ENCODE measurements at regions not wholly inside any gene's neighbourhood (a gene's known extent, or its start where the extent isn't known, plus 50 kb on each side); places are given as distances from the start of the nearest gene placed in this dataset.

DNA sequence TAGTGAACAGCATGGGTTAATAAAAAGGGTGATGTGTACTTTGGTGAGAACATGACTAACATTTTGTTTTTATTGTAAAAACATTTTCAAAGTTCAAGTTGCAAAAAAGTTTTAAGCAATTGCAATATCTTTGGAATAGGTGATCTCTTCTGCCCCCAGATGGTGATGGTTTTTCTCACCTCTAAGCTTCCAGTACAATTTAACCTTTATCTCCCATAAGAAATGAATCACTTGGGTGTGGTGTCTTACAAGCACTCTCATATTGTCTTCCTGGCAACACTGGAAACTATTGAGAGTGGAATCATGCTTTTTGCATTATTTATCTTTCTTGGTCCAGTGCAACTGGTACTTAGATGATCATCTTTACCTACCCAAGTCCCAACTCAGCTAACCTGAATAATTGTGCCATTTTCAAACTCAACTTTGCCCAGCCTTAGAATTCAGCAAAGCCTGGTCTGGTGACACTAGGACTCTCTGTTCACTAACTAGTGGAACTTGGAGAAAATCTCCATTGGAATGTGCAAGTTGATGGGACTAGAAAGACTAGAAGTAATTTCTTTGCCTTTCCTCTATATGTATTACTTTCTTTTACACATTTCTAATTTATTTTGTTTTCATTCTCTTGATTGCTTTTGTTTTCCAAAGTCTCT lies 964.7 kb upstream of the ZEB2 start:
- Histone ChIP-seq H3K4me1 (ENCODE audit: control insufficient read depth in 3 of 3, insufficient read depth in 3 of 3, low read length in 3 of 3) (no peaks in the 10 kb centered on the region), H3K4me3 (ENCODE audit: low read length in 3 of 3) (no peak overlapping the region), H3K9me3 (ENCODE audit: control insufficient read depth in 3 of 3, low read length in 3 of 3) (no peaks in the 10 kb centered on the region), H3K36me3 (ENCODE audit: control insufficient read depth in 3 of 3, insufficient read depth in 3 of 3, low read length in 3 of 3) (no peaks in the 10 kb centered on the region), H3K9ac (ENCODE audit: low read depth in 1 of 3, low read length in 3 of 3) (no peak overlapping the region), H3K27me3 (ENCODE audit: control insufficient read depth in 3 of 3, insufficient read depth in 3 of 3, low read length in 3 of 3) (no peaks in the 10 kb centered on the region), H3K27ac (ENCODE audit: low read depth, low read length) (no peak overlapping the region)

DNA sequence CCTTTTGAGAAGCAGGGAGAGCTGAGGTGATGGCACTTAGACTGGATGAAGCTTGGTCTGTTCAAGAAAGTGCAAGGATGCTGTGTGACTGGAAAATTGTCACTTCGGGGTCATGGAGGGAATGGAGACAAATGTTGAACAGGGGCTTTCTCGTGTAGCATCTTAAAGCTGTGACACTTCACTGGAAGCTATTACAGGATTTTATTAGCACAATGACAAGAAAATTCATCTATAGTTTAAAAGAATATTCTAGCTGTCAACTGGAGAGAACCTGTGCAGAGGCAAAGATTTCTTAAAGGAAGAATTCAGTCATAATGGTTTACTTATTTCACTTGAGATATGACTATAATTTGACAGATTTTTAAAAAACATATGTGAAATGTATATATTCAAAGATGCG lies 963.9 kb upstream of the ZEB2 start:
- H3K27me3 ChIP-seq (ENCODE audit: control insufficient read depth in 3 of 3, insufficient read depth in 3 of 3, low read length in 3 of 3) = no peaks in the 10 kb centered on the region
- H3K9me3 ChIP-seq (ENCODE audit: control insufficient read depth in 3 of 3, low read length in 3 of 3) = no peaks in the 10 kb centered on the region
- H3K36me3 ChIP-seq (ENCODE audit: control insufficient read depth in 3 of 3, insufficient read depth in 3 of 3, low read length in 3 of 3) = no peaks in the 10 kb centered on the region
- H3K4me1 ChIP-seq (ENCODE audit: control insufficient read depth in 3 of 3, insufficient read depth in 3 of 3, low read length in 3 of 3) = no peaks in the 10 kb centered on the region
- no peak overlapping the region for H3K4me3 ChIP-seq (ENCODE audit: low read length in 3 of 3)
- no peak overlapping the region for H3K9ac ChIP-seq (ENCODE audit: low read depth in 1 of 3, low read length in 3 of 3)
- no peak overlapping the region for H3K27ac ChIP-seq (ENCODE audit: low read depth, low read length)

GRCh38 chr2:145481334-145481922 lies 961.5 kb upstream of the ZEB2 start:
- H3K4me3 ChIP-seq (ENCODE audit: low read length in 3 of 3) = no peak overlapping the region
- no peaks in the 10 kb centered on the region for H3K36me3 ChIP-seq (ENCODE audit: control insufficient read depth in 3 of 3, insufficient read depth in 3 of 3, low read length in 3 of 3)
- H3K27me3 ChIP-seq (ENCODE audit: control insufficient read depth in 3 of 3, insufficient read depth in 3 of 3, low read length in 3 of 3) = no peaks in the 10 kb centered on the region
- no peaks in the 10 kb centered on the region for H3K4me1 ChIP-seq (ENCODE audit: control insufficient read depth in 3 of 3, insufficient read depth in 3 of 3, low read length in 3 of 3)
- H3K27ac ChIP-seq (ENCODE audit: low read depth, low read length) = no peak overlapping the region
- H3K9ac ChIP-seq (ENCODE audit: low read depth in 1 of 3, low read length in 3 of 3) = no peak overlapping the region
- H3K9me3 ChIP-seq (ENCODE audit: control insufficient read depth in 3 of 3, low read length in 3 of 3) = no peaks in the 10 kb centered on the region

- Histone ChIP-seq H3K4me1 (ENCODE audit: control insufficient read depth in 3 of 3, insufficient read depth in 3 of 3, low read length in 3 of 3) (no peaks in the 10 kb centered on the region), H3K9ac (ENCODE audit: low read depth in 1 of 3, low read length in 3 of 3) (no peak overlapping the region), H3K27me3 (ENCODE audit: control insufficient read depth in 3 of 3, insufficient read depth in 3 of 3, low read length in 3 of 3) (no peaks in the 10 kb centered on the region), H3K4me3 (ENCODE audit: low read length in 3 of 3) (no peak overlapping the region), H3K27ac (ENCODE audit: low read depth, low read length) (no peak overlapping the region), H3K36me3 (ENCODE audit: control insufficient read depth in 3 of 3, insufficient read depth in 3 of 3, low read length in 3 of 3) (no peaks in the 10 kb centered on the region), H3K9me3 (ENCODE audit: control insufficient read depth in 3 of 3, low read length in 3 of 3) (peaks cover 0 to 2% (median 0%) of the 10 kb centered on the region in 3 donors)
Measured at GRCh38 chr2:145464866-145465265, 944.9 kb upstream of the ZEB2 start.

DNA sequence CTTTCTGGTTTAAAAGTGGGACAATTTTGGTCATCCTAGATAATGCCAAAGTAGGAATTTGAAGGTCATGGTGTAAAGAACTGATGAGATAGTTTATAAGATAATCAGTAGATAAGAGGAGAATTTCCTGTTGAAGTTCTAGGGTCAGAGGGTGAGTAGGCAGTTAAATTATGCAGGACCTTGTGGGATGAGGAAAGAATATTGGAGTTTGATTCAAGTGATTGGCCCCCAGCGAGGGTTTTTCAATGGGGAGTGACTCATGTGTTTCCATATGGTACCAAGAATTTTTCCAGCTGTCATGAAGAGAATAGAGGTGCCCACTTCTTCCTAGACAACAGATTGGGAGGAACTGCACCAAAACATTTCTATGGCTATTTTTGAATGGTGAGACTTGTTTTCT lies 940.2 kb upstream of the ZEB2 start:
- Histone ChIP-seq H3K4me1 (ENCODE audit: control insufficient read depth in 3 of 3, insufficient read depth in 3 of 3, low read length in 3 of 3) (no peaks in the 10 kb centered on the region), H3K9ac (ENCODE audit: low read depth in 1 of 3, low read length in 3 of 3) (no peak overlapping the region), H3K9me3 (ENCODE audit: control insufficient read depth in 3 of 3, low read length in 3 of 3) (peaks cover 2 to 4% (median 3%) of the 10 kb centered on the region in 3 donors), H3K36me3 (ENCODE audit: control insufficient read depth in 3 of 3, insufficient read depth in 3 of 3, low read length in 3 of 3) (no peaks in the 10 kb centered on the region), H3K27me3 (ENCODE audit: control insufficient read depth in 3 of 3, insufficient read depth in 3 of 3, low read length in 3 of 3) (no peaks in the 10 kb centered on the region), H3K4me3 (ENCODE audit: low read length in 3 of 3) (no peak overlapping the region), H3K27ac (ENCODE audit: low read depth, low read length) (no peak overlapping the region)

GRCh38 chr2:145431181-145431951 lies 911.4 kb upstream of the ZEB2 start:
- no peak overlapping the region for H3K4me3 ChIP-seq (ENCODE audit: low read length in 3 of 3)
- no peaks in the 10 kb centered on the region for H3K9me3 ChIP-seq (ENCODE audit: control insufficient read depth in 3 of 3, low read length in 3 of 3)
- no peak overlapping the region for H3K9ac ChIP-seq (ENCODE audit: low read depth in 1 of 3, low read length in 3 of 3)
- H3K36me3 ChIP-seq (ENCODE audit: control insufficient read depth in 3 of 3, insufficient read depth in 3 of 3, low read length in 3 of 3) = no peaks in the 10 kb centered on the region
- H3K27ac ChIP-seq (ENCODE audit: low read depth, low read length) = no peak overlapping the region
- no peaks in the 10 kb centered on the region for H3K4me1 ChIP-seq (ENCODE audit: control insufficient read depth in 3 of 3, insufficient read depth in 3 of 3, low read length in 3 of 3)
- no peaks in the 10 kb centered on the region for H3K27me3 ChIP-seq (ENCODE audit: control insufficient read depth in 3 of 3, insufficient read depth in 3 of 3, low read length in 3 of 3)

DNA sequence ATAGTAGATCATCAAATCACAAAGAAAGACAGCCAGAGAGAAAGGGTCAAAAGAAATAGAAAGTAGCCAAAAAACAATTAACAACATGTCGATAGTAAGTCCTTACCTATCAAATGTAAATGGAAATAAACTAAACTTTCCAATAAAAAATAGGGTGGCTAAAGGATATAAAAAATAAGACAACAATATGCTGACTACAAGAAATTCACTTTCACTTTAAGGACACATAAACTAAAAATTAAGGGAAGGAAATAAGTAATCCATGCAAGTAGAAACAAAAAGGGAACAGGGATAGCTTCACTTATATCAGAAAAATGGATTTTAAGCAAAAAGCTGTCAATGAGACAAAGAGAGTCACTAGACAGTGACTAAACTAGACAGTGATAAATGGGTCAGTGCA lies 903.9 kb upstream of the ZEB2 start:
- no peak overlapping the region for H3K4me3 ChIP-seq (ENCODE audit: low read length in 3 of 3)
- H3K9me3 ChIP-seq (ENCODE audit: control insufficient read depth in 3 of 3, low read length in 3 of 3) = peaks cover 0 to 2% (median 1%) of the 10 kb centered on the region in 3 donors
- no peaks in the 10 kb centered on the region for H3K4me1 ChIP-seq (ENCODE audit: control insufficient read depth in 3 of 3, insufficient read depth in 3 of 3, low read length in 3 of 3)

GRCh38 chr2:145422576-145422975 lies 902.7 kb upstream of the ZEB2 start:
- Histone ChIP-seq H3K36me3 (ENCODE audit: control insufficient read depth in 3 of 3, insufficient read depth in 3 of 3, low read length in 3 of 3) (no peaks in the 10 kb centered on the region), H3K27ac (ENCODE audit: low read depth, low read length) (no peak overlapping the region), H3K4me3 (ENCODE audit: low read length in 3 of 3) (no peak overlapping the region), H3K9me3 (ENCODE audit: control insufficient read depth in 3 of 3, low read length in 3 of 3) (peaks cover 0 to 2% (median 1%) of the 10 kb centered on the region in 3 donors), H3K27me3 (ENCODE audit: control insufficient read depth in 3 of 3, insufficient read depth in 3 of 3, low read length in 3 of 3) (no peaks in the 10 kb centered on the region), H3K4me1 (ENCODE audit: control insufficient read depth in 3 of 3, insufficient read depth in 3 of 3, low read length in 3 of 3) (no peaks in the 10 kb centered on the region), H3K9ac (ENCODE audit: low read depth in 1 of 3, low read length in 3 of 3) (no peak overlapping the region)

More for the DNA sequence above, 903.9 kb upstream of the ZEB2 start:
- Histone ChIP-seq H3K36me3 (ENCODE audit: control insufficient read depth in 3 of 3, insufficient read depth in 3 of 3, low read length in 3 of 3) (no peaks in the 10 kb centered on the region), H3K9ac (ENCODE audit: low read depth in 1 of 3, low read length in 3 of 3) (no peak overlapping the region), H3K27me3 (ENCODE audit: control insufficient read depth in 3 of 3, insufficient read depth in 3 of 3, low read length in 3 of 3) (no peaks in the 10 kb centered on the region), H3K27ac (ENCODE audit: low read depth, low read length) (no peak overlapping the region)

DNA sequence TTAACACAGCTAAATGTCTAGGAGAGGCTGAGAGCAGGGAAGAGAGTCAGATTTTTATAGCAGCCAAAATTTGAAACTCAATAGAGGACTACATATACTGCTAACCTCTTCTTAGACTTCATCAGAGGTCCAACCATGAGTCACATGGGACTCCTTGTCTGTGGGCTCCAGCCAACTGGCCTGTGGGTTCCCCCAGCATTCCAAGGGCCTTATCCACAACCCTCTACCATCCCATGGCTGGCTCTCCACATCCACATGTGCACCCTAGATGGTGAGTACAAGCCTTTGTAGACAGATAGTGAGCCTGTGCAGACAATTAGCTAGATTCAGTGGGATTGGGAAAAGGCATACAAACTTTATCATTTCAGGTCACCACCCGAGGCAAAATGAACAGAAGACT lies 901.9 kb upstream of the ZEB2 start:
- Histone ChIP-seq H3K4me1 (ENCODE audit: control insufficient read depth in 3 of 3, insufficient read depth in 3 of 3, low read length in 3 of 3) (no peaks in the 10 kb centered on the region), H3K27me3 (ENCODE audit: control insufficient read depth in 3 of 3, insufficient read depth in 3 of 3, low read length in 3 of 3) (no peaks in the 10 kb centered on the region), H3K9me3 (ENCODE audit: control insufficient read depth in 3 of 3, low read length in 3 of 3) (peaks cover 0 to 2% (median 1%) of the 10 kb centered on the region in 3 donors), H3K36me3 (ENCODE audit: control insufficient read depth in 3 of 3, insufficient read depth in 3 of 3, low read length in 3 of 3) (no peaks in the 10 kb centered on the region), H3K4me3 (ENCODE audit: low read length in 3 of 3) (no peak overlapping the region), H3K27ac (ENCODE audit: low read depth, low read length) (no peak overlapping the region), H3K9ac (ENCODE audit: low read depth in 1 of 3, low read length in 3 of 3) (no peak overlapping the region)

- H3K9me3 ChIP-seq (ENCODE audit: control insufficient read depth in 3 of 3, low read length in 3 of 3) = no peaks in the 10 kb centered on the region
- no peaks in the 10 kb centered on the region for H3K27me3 ChIP-seq (ENCODE audit: control insufficient read depth in 3 of 3, insufficient read depth in 3 of 3, low read length in 3 of 3)
- H3K27ac ChIP-seq (ENCODE audit: low read depth, low read length) = no peak overlapping the region
- H3K4me3 ChIP-seq (ENCODE audit: low read length in 3 of 3) = no peak overlapping the region
- no peak overlapping the region for H3K9ac ChIP-seq (ENCODE audit: low read depth in 1 of 3, low read length in 3 of 3)
- no peaks in the 10 kb centered on the region for H3K4me1 ChIP-seq (ENCODE audit: control insufficient read depth in 3 of 3, insufficient read depth in 3 of 3, low read length in 3 of 3)
- no peaks in the 10 kb centered on the region for H3K36me3 ChIP-seq (ENCODE audit: control insufficient read depth in 3 of 3, insufficient read depth in 3 of 3, low read length in 3 of 3)
Measured at GRCh38 chr2:145416640-145417039, 896.7 kb upstream of the ZEB2 start.

Measured in skeletal muscle tissue (tissue), 3 donors.